HepG2 (cell line): ENCODE measurements at regions not wholly inside any gene's neighbourhood (a gene's known extent, or its start where the extent isn't known, plus 50 kb on each side); places are given as distances from the start of the nearest gene placed in this dataset.

Experiments used
- ATAC-seq: fragments of 200-7000 bp; cut with Tn5 transposase; 3 replicates; pipeline ENCODE4 v1.9.1; 2020; ENCODE audit warnings: mild to moderate bottlenecking, moderate library complexity
- BruUV-seq: library from RNA; stranded (reverse); fragments of 400-500 nt; replicated peaks from 2 replicates; lab custom pipeline; 2021; lab: Mats Ljungman, UMichigan
- CTCF ChIA-PET: fragments of 300-600 bp; formaldehyde crosslinking; extraction: SDS; loops from one replicate; lab custom pipeline; 2021; ENCODE audit warnings: low total read pairs, inconsistent platforms, low intra/inter-chr PET ratio; lab: Yijun Ruan, JAX
- POLR2A ChIA-PET: fragments of 350-600 bp; sonication (Branson Sonifier 250); formaldehyde crosslinking; loops from one replicate; lab custom pipeline; 2020; ENCODE audit warnings: antibody characterized with exemption, inconsistent platforms; lab: Yijun Ruan, JAX
- DNase-seq: peaks from one replicate; pipeline ENCODE4 v3.0.0-alpha.2; 2015; ENCODE audit warnings: low spot score
- FAIRE-seq: peaks from 3 replicates; lab custom pipeline; 2011; peaks lifted over from hg19 to GRCh38; lab: Jason Lieb, UNC
- H2AFZ ChIP-seq: one replicate; pipeline ENCODE4 v1.6.1; 2011; ENCODE audit warnings: low read length, inconsistent platforms
- H3K27ac ChIP-seq: fragments of 300-600 bp; 3 replicates; pipeline ENCODE4 v1.8.0; 2011; ENCODE audit warnings: mixed run types, mild to moderate bottlenecking, mixed read lengths, low read length, inconsistent platforms; ENCODE audit not compliant: insufficient read depth; ENCODE audit errors: extremely low read length
- H3K27me3 ChIP-seq, 2 experiments: fragments of 200-600 bp in 1 of 2; 2 replicates in 1 of 2; 3 replicates in 1 of 2; pipeline versions ENCODE4 v1.6.0 to v1.8.0; 2011; ENCODE audit warnings: low read length in 2 of 2, mild to moderate bottlenecking in 2 of 2, moderate library complexity in 2 of 2, inconsistent platforms in 1 of 2; ENCODE audit not compliant: insufficient read depth in 2 of 2, control insufficient read depth in 1 of 2
- H3K36me3 ChIP-seq, 2 experiments: fragments of 200-600 bp in 1 of 2; replicated peaks in 1 of 2; 2 replicates in 1 of 2; 3 replicates in 1 of 2; pipeline versions ENCODE4 v1.5.1 to v1.8.0; 2011; ENCODE audit warnings: low read length in 2 of 2, inconsistent platforms in 1 of 2; ENCODE audit not compliant: insufficient read depth in 2 of 2, control insufficient read depth in 1 of 2
- H3K4me1 ChIP-seq: 2 replicates; pipeline ENCODE4 v1.5.1; 2012; ENCODE audit warnings: low read length, inconsistent platforms; ENCODE audit not compliant: insufficient read depth
- H3K4me2 ChIP-seq: 2 replicates; pipeline ENCODE4 v1.6.0; 2011; ENCODE audit warnings: low read depth, low read length, inconsistent platforms
- H3K4me3 ChIP-seq, 3 experiments: fragments of 200-600 bp in 1 of 3; sonication (generic), shearing (Covaris generic) in 1 of 3; replicated peaks in 1 of 3; 2 replicates each; pipeline ENCODE4 v1.5.1; 2011 to 2016; ENCODE audit warnings: low read length in 3 of 3, inconsistent platforms in 2 of 3, low read depth in 2 of 3, mild to moderate bottlenecking in 2 of 3, control low read depth in 1 of 3, mixed read lengths in 1 of 3; ENCODE audit not compliant: insufficient read depth in 1 of 3
- H3K79me2 ChIP-seq: one replicate; pipeline ENCODE4 v1.6.1; 2011; ENCODE audit warnings: low read length, inconsistent platforms; ENCODE audit not compliant: insufficient read depth
- H3K9ac ChIP-seq: 2 replicates; pipeline ENCODE4 v1.6.0; 2011; ENCODE audit warnings: mild to moderate bottlenecking, low read depth, low read length, inconsistent platforms; ENCODE audit not compliant: insufficient read depth
- H3K9me3 ChIP-seq: 2 replicates; pipeline ENCODE4 v1.5.1; 2012; ENCODE audit warnings: mild to moderate bottlenecking, low read length
- H4K20me1 ChIP-seq: 2 replicates; pipeline ENCODE4 v1.6.0; 2011; ENCODE audit warnings: inconsistent platforms, mild to moderate bottlenecking, low read length, moderate library complexity; ENCODE audit not compliant: insufficient read depth
- ADNP ChIP-seq: sonication (generic); formaldehyde crosslinking; IDR thresholded peaks from 2 replicates; pipeline ENCODE4 v1.4.0; 2020; ENCODE audit warnings: missing genetic modification reagents
- AGO2 ChIP-seq: fragments of 200-400 bp; formaldehyde crosslinking; optimal IDR thresholded peaks from 2 replicates; pipeline ENCODE3; 2017; ENCODE audit warnings: mild to moderate bottlenecking, low read depth, low read length, moderate library complexity
- ARID2 ChIP-seq: sonication (generic); formaldehyde crosslinking; IDR thresholded peaks from 2 replicates; pipeline ENCODE4 v1.8.1; 2022; ENCODE audit warnings: mild to moderate bottlenecking, missing genetic modification reagents, borderline replicate concordance
- CBX5 ChIP-seq: sonication (generic); formaldehyde crosslinking; IDR thresholded peaks from 2 replicates; pipeline ENCODE4 v1.4.0; 2020; ENCODE audit warnings: missing genetic modification reagents, borderline replicate concordance
- CENPX ChIP-seq: sonication (generic); formaldehyde crosslinking; IDR thresholded peaks from 2 replicates; pipeline ENCODE4 v1.9.0; 2021; ENCODE audit warnings: mild to moderate bottlenecking, missing genetic modification reagents, moderate library complexity
- MED1 ChIP-seq: sonication (generic); formaldehyde crosslinking; IDR thresholded peaks from 2 replicates; pipeline ENCODE4 v1.4.0; 2020; ENCODE audit warnings: missing genetic modification reagents
- NFYB ChIP-seq: sonication (generic); formaldehyde crosslinking; IDR thresholded peaks from 2 replicates; pipeline ENCODE4 v1.4.0; 2020; ENCODE audit warnings: missing genetic modification reagents
- POLR2AphosphoS5 ChIP-seq: IDR thresholded peaks from 2 replicates; pipeline ENCODE4 v1.6.1; 2012; ENCODE audit warnings: low read depth, low read length
- THAP11 ChIP-seq: IDR thresholded peaks from 2 replicates; pipeline ENCODE4 v1.6.1; 2016; ENCODE audit warnings: missing biosample characterization, missing genetic modification reagents
- TOPORS ChIP-seq: sonication (generic); formaldehyde crosslinking; IDR thresholded peaks from 2 replicates; pipeline ENCODE4 v1.8.0; 2023; ENCODE audit warnings: mild to moderate bottlenecking, missing genetic modification reagents
- ZNF274 ChIP-seq: sonication (generic); formaldehyde crosslinking; IDR thresholded peaks from 2 replicates; pipeline ENCODE4 v1.5.1; 2020; ENCODE audit warnings: mild to moderate bottlenecking, missing genetic modification reagents
- ZNF546 ChIP-seq: sonication (generic); formaldehyde crosslinking; conservative IDR thresholded peaks from 2 replicates; pipeline ENCODE4 v1.8.1; 2023; ENCODE audit warnings: mild to moderate bottlenecking, missing genetic modification reagents
- whole genome bisulfite sequencing: methylation state at CpG from one replicate; pipeline ENCODE4 v1.1.6; 2017; ENCODE audit warnings: low lambda C conversion rate; 5-methylcytosine and 5-hydroxymethylcytosine counted together
- in situ Hi-C: cut with HindIII; loops from 2 replicates; pipeline ENCODE4 v1.10.0; 2017; ENCODE audit warnings: low pct_unique_long_range_greater_than_20kb; ENCODE audit not compliant: extremely low pct_ligation_motif_present
- intact Hi-C: fragments of 100-400 bp; cut with micrococcal nuclease; formaldehyde crosslinking; loops from one replicate; pipeline ENCODE4 v1.10.0; 2022; ENCODE audit not compliant: unreplicated experiment
- TF ChIP-seq, protein P1 (sequence below): sonication (generic); formaldehyde crosslinking; IDR thresholded peaks from 2 replicates; pipeline ENCODE4 v1.4.0; 2020; ENCODE audit warnings: missing genetic modification reagents, borderline replicate concordance
- TF ChIP-seq, protein P2 (sequence below): sonication (generic); formaldehyde crosslinking; IDR thresholded peaks from 2 replicates; pipeline ENCODE4 v1.8.1; 2023; ENCODE audit warnings: mild to moderate bottlenecking, missing genetic modification reagents, borderline replicate concordance
- TF ChIP-seq, protein P3 (sequence below): sonication (generic); formaldehyde crosslinking; IDR thresholded peaks from 2 replicates; pipeline ENCODE4 v1.5.0; 2020; ENCODE audit warnings: missing genetic modification reagents
- TF ChIP-seq, protein P4 (sequence below): sonication (generic); formaldehyde crosslinking; conservative IDR thresholded peaks from 2 replicates; pipeline ENCODE4 v1.8.1; 2023; ENCODE audit warnings: missing genetic modification reagents
- TF ChIP-seq, protein P5 (sequence below): sonication (generic); formaldehyde crosslinking; IDR thresholded peaks from 2 replicates; pipeline ENCODE4 v1.5.0; 2020; ENCODE audit warnings: missing genetic modification reagents, mild to moderate bottlenecking, borderline replicate concordance

DNA sequence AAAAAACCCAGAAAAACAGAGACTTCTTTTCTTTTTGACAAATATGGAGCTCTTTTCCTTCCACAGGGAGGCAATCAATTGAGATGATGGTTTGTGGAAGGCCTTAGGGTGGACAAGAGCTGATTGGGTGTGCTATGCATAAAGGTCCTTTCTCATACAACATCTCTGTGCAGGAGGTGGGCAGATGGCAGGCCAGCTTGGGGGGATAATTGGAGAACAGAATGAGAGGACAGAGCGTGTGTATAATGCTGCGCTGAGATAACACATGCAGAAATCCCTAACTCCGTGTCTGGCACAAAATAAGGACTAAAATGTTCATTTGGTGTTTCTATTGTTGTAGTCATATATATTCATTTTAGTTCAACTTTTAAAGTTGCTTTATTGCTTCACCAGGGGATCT lies 159.0 kb upstream of the MEF2C start:
- Histone ChIP-seq H3K9ac (no peak overlapping the region), H3K4me1 (no peaks in the 10 kb centered on the region), H3K27me3 (no peaks in the 10 kb centered on the region), H3K27ac (no peak overlapping the region), H3K79me2 (no peaks in the 10 kb centered on the region), H3K4me3 (no peak overlapping the region), H4K20me1 (no peaks in the 10 kb centered on the region), H3K36me3 (no peaks in the 10 kb centered on the region), H2AFZ (no peak overlapping the region), H3K4me2 (no peak overlapping the region), H3K9me3 (0 out of 2 replicates have a peak, but pooled peaks cover 4% of the 10 kb centered on the region)
- no peak for FAIRE-seq
- ChIA-PET CTCF (no interaction called here), POLR2A (no interaction called here)
- no peak for ATAC-seq
- no peak for TF ChIP-seq POLR2AphosphoS5
- TF ChIP-seq NFYB (CRISPR knock-in tag): no peak
- no peak for TF ChIP-seq ZNF546
- no peak for TF ChIP-seq CBX5
- TF ChIP-seq, protein P1, sequence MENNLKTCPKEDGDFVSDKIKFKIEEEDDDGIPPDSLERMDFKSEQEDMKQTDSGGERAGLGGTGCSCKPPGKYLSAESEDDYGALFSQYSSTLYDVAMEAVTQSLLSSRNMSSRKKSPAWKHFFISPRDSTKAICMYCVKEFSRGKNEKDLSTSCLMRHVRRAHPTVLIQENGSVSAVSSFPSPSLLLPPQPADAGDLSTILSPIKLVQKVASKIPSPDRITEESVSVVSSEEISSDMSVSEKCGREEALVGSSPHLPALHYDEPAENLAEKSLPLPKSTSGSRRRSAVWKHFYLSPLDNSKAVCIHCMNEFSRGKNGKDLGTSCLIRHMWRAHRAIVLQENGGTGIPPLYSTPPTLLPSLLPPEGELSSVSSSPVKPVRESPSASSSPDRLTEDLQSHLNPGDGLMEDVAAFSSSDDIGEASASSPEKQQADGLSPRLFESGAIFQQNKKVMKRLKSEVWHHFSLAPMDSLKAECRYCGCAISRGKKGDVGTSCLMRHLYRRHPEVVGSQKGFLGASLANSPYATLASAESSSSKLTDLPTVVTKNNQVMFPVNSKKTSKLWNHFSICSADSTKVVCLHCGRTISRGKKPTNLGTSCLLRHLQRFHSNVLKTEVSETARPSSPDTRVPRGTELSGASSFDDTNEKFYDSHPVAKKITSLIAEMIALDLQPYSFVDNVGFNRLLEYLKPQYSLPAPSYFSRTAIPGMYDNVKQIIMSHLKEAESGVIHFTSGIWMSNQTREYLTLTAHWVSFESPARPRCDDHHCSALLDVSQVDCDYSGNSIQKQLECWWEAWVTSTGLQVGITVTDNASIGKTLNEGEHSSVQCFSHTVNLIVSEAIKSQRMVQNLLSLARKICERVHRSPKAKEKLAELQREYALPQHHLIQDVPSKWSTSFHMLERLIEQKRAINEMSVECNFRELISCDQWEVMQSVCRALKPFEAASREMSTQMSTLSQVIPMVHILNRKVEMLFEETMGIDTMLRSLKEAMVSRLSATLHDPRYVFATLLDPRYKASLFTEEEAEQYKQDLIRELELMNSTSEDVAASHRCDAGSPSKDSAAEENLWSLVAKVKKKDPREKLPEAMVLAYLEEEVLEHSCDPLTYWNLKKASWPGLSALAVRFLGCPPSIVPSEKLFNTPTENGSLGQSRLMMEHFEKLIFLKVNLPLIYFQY (CRISPR knock-in tag): no peak
- TF ChIP-seq, protein P2, sequence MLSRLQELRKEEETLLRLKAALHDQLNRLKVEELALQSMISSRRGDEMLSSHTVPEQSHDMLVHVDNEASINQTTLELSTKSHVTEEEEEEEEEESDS (CRISPR knock-in tag): no peak
- TF ChIP-seq TOPORS (CRISPR knock-in tag): no peak
- TF ChIP-seq, protein P3, sequence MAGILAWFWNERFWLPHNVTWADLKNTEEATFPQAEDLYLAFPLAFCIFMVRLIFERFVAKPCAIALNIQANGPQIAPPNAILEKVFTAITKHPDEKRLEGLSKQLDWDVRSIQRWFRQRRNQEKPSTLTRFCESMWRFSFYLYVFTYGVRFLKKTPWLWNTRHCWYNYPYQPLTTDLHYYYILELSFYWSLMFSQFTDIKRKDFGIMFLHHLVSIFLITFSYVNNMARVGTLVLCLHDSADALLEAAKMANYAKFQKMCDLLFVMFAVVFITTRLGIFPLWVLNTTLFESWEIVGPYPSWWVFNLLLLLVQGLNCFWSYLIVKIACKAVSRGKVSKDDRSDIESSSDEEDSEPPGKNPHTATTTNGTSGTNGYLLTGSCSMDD (CRISPR knock-in tag): no peak
- no peak for TF ChIP-seq ARID2 (CRISPR knock-in tag)
- TF ChIP-seq ADNP (CRISPR knock-in tag): no peak
- no peak for TF ChIP-seq MED1 (CRISPR knock-in tag)
- no peak for TF ChIP-seq CENPX (CRISPR knock-in tag)
- TF ChIP-seq, protein P4, sequence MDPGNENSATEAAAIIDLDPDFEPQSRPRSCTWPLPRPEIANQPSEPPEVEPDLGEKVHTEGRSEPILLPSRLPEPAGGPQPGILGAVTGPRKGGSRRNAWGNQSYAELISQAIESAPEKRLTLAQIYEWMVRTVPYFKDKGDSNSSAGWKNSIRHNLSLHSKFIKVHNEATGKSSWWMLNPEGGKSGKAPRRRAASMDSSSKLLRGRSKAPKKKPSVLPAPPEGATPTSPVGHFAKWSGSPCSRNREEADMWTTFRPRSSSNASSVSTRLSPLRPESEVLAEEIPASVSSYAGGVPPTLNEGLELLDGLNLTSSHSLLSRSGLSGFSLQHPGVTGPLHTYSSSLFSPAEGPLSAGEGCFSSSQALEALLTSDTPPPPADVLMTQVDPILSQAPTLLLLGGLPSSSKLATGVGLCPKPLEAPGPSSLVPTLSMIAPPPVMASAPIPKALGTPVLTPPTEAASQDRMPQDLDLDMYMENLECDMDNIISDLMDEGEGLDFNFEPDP (CRISPR knock-in tag): no peak
- TF ChIP-seq, protein P5, sequence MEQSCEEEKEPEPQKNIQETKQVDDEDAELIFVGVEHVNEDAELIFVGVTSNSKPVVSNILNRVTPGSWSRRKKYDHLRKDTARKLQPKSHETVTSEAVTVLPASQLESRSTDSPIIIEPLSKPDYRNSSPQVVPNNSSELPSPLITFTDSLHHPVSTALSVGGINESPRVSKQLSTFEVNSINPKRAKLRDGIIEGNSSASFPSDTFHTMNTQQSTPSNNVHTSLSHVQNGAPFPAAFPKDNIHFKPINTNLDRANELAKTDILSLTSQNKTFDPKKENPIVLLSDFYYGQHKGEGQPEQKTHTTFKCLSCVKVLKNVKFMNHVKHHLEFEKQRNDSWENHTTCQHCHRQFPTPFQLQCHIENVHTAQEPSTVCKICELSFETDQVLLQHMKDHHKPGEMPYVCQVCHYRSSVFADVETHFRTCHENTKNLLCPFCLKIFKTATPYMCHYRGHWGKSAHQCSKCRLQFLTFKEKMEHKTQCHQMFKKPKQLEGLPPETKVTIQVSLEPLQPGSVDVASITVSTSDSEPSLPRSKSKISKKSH (CRISPR knock-in tag): no peak
- no peak for TF ChIP-seq ZNF274 (CRISPR knock-in tag)
- TF ChIP-seq AGO2: no peak
- no peak for TF ChIP-seq THAP11 (CRISPR knock-in tag)
- intact Hi-C loops: no loop called here
- in situ Hi-C loops: no loop called here
- BruUV-seq: no TSS peak
- WGBS: 4% methylated on average over 3 of the region's 3 CpGs
- DNase-seq: no peak
